ENCODE measurements at regions not wholly inside any gene's neighbourhood (a gene's known extent, or its start where the extent isn't known, plus 50 kb on each side); places are given as distances from the start of the nearest gene placed in this dataset.

DNA sequence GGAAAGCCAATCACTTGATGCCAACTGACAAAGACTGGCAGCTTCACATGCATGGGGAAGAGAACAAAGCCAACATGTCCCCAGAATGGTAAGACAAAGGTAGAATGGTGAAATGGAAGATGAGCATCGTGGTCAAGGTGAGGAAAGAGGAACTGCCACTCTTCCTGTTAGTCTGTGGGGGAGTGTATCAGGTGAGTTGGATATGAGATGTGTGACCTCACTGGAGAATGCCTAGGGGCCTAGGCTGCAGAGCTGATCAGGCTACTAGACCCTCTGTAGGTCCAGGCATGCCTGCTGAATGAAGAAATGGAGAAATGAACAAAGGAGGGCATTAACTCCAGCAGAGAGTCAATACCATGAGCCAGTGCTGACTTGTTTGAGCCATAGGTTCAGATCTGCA lies 112.4 kb upstream of the SLC1A3 start:
- peaks cover 19% of the 10 kb centered on the region for H3K27me3 ChIP-seq (ENCODE audit: control insufficient read depth, insufficient read depth, low read length)
- WGBS, 2 experiments (ENCODE audit: extremely low coverage in 2 of 2, insufficient read length in 1 of 2), result 100% methylated on average over 1 of the region's 1 CpG; no CpG with 5 or more reads in 1 of the 2 experiments
- H2BK20ac ChIP-seq (ENCODE audit: low read depth, low read length), result peak overlapping the region; percentile 48; the same call in 1 of the 2 replicates
- H4K5ac ChIP-seq (ENCODE audit: low read depth, low read length), result no peak overlapping the region; the same call in 1 of the 2 replicates
- H3K4me3 ChIP-seq (ENCODE audit: insufficient read depth, low read depth, low read length), result no peak overlapping the region
- no peak overlapping the region; the same call in 1 of the 2 replicates for H3K23ac ChIP-seq (ENCODE audit: low read depth, low read length)
- DNase-seq (no peak), ATAC-seq (ENCODE audit: low read depth) (no peak)
- POLR2A ChIA-PET (ENCODE audit: unreplicated experiment), result no interaction called here
- H2BK120ac ChIP-seq (ENCODE audit: low read depth, low read length), result peak overlapping the region; percentile 48
- peak overlapping the region; percentile 47 for H3K4ac ChIP-seq (ENCODE audit: low read depth, low read length)
- H3K4me2 ChIP-seq (ENCODE audit: low read depth, low read length), result no peak overlapping the region
- H3K79me1 ChIP-seq (ENCODE audit: low read depth in 1 of 2, low read length in 2 of 2), result no peaks in the 10 kb centered on the region
- H3K9me1 ChIP-seq (ENCODE audit: insufficient read depth, low read length), result peaks cover 8% of the 10 kb centered on the region; the same call in 1 of the 2 replicates
- H3K14ac ChIP-seq (replicated peaks; ENCODE audit: low read depth, low read length), result peak overlapping the region; percentile 13; the same call in 1 of the 2 replicates
- no peak overlapping the region for H3K27ac ChIP-seq (ENCODE audit: insufficient read depth, low read length)
- H4K91ac ChIP-seq (ENCODE audit: insufficient read depth, low read depth, low read length), result no peak overlapping the region
- peaks cover 4% of the 10 kb centered on the region; the same call in 1 of the 2 replicates for H3K4me1 ChIP-seq (ENCODE audit: control insufficient read depth, insufficient read depth, low read length)
- intact Hi-C loops (cut with micrococcal nuclease) (no loop called here), dilution Hi-C loops (cut with HindIII; ENCODE audit: low sequenced_read_pairs, unreplicated experiment) (no loop called here), in situ Hi-C loops (cut with MboI; ENCODE audit: low sequenced_read_pairs) (no loop called here)
- H3K9ac ChIP-seq (ENCODE audit: low read depth, low read length), result no peak overlapping the region
- no peak overlapping the region for H4K8ac ChIP-seq (ENCODE audit: low read depth in 2 of 2, low read length in 2 of 2)
- no peak overlapping the region for H2AFZ ChIP-seq (replicated peaks; ENCODE audit: low read length, poor library complexity)
- BruUV-seq (replicated peaks), result no TSS peak
- TF ChIP-seq MAFK (IDR thresholded peaks at IDR 0.05; ENCODE audit: low read depth, low read length) (no peak), CEBPB (IDR thresholded peaks at IDR 0.05; ENCODE audit: low read depth, low read length) (no peak), POLR2A (IDR thresholded peaks at IDR 0.05; ENCODE audit: low read depth, low read length) (no peak), CTCF (conservative IDR thresholded peaks at IDR 0.05; ENCODE audit: low read depth, low read length) (no peak), CHD1 (IDR thresholded peaks at IDR 0.05; ENCODE audit: low read depth, low read length) (no peak), RCOR1 (IDR thresholded peaks at IDR 0.05; ENCODE audit: insufficient replicate concordance, low read length) (no peak)
- peak overlapping the region; percentile 40; the same call in 1 of the 2 replicates for H2AK5ac ChIP-seq (ENCODE audit: low read depth, low read length)
- CTCF ChIA-PET, result no interaction called here
- no peaks in the 10 kb centered on the region for H3K36me3 ChIP-seq (ENCODE audit: control insufficient read depth, insufficient read depth, low read length)
- no peak overlapping the region for H3K18ac ChIP-seq (ENCODE audit: low read depth, low read length)
- no peak overlapping the region for H2AK9ac ChIP-seq (replicated peaks; ENCODE audit: low read depth, low read length, poor library complexity)
- 0 out of 3 replicates have a peak overlapping the region, but pooled peaks have one; percentile 10 for H2BK15ac ChIP-seq (ENCODE audit: low read depth, low read length)
- H3K56ac ChIP-seq (ENCODE audit: extremely low read depth, insufficient read depth, low read length), result no peak overlapping the region
- no peaks in the 10 kb centered on the region for H3K9me3 ChIP-seq (ENCODE audit: control insufficient read depth, insufficient read depth, low read length)
- no peak overlapping the region for H2BK5ac ChIP-seq (ENCODE audit: low read depth, low read length, poor library complexity, severe bottlenecking)
- H4K20me1 ChIP-seq (ENCODE audit: insufficient read depth, low read length), result no peaks in the 10 kb centered on the region

Data from IMR-90 (cell line).